Neuron (in vitro differentiated cells): ENCODE measurements at regions not wholly inside any gene's neighbourhood (a gene's known extent, or its start where the extent isn't known, plus 50 kb on each side); places are given as distances from the start of the nearest gene placed in this dataset.
"Not testable (repeated sequence)": the region's sequence is repeated elsewhere in the genome, so short reads cannot be mapped to it uniquely, and the experiment has no call there.

Experiments used
- H2AFZ ChIP-seq: one replicate; pipeline ENCODE4 v1.6.1; 2013; ENCODE audit warnings: low read depth, mild to moderate bottlenecking, inconsistent platforms, low read length, moderate library complexity
- H3K27me3 ChIP-seq: one replicate; pipeline ENCODE4 v1.6.1; 2013; ENCODE audit warnings: low read length; ENCODE audit not compliant: insufficient read depth
- H3K36me3 ChIP-seq: one replicate; pipeline ENCODE4 v1.6.1; 2013; ENCODE audit warnings: low read length; ENCODE audit not compliant: insufficient read depth
- H3K4me1 ChIP-seq: one replicate; pipeline ENCODE4 v1.6.1; 2013; ENCODE audit warnings: low read length; ENCODE audit not compliant: insufficient read depth
- H3K4me3 ChIP-seq: 2 replicates; pipeline ENCODE4 v1.5.1; 2013; ENCODE audit warnings: mild to moderate bottlenecking, low read length, moderate library complexity
- H3K9me3 ChIP-seq: one replicate; pipeline ENCODE4 v1.6.1; 2013; ENCODE audit warnings: low read length

DNA sequence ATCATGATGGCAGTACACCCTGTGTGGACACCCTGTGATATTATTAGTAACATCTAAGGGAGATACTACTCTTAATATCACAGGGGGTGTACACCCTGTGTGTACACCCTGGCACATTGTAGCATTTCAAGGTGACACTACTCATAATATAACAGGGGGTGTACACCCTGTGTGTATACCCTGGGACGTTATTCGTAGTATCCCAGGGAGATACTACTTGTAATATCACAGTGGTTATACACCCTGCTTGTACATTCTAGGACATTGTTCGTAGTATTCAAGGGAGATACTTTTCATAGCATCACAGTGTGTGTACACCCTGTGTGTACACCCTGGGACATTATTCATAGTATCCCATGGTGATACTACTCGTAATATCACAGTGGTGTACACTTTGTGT, 67.4 kb upstream of the CNIH3 start:
- no peak overlapping the region for H2AFZ ChIP-seq
- no peaks in the 10 kb centered on the region for H3K9me3 ChIP-seq
- H3K4me1 ChIP-seq: no peaks in the 10 kb centered on the region
- H3K4me3 ChIP-seq: no peak overlapping the region
- no peaks in the 10 kb centered on the region for H3K36me3 ChIP-seq
- H3K27me3 ChIP-seq: no peaks in the 10 kb centered on the region

GRCh38 chr1:224551189-224551588, 64.9 kb upstream of the CNIH3 start:
- not testable (repeated sequence) for H2AFZ ChIP-seq, H3K4me3 ChIP-seq, H3K27me3 ChIP-seq, H3K4me1 ChIP-seq, H3K9me3 ChIP-seq, H3K36me3 ChIP-seq

GRCh38 chr1:224554056-224554455, 62.1 kb upstream of the CNIH3 start:
- H2AFZ ChIP-seq: no peak overlapping the region
- no peaks in the 10 kb centered on the region for H3K36me3 ChIP-seq
- H3K4me3 ChIP-seq: no peak overlapping the region
- H3K27me3 ChIP-seq: no peaks in the 10 kb centered on the region
- no peaks in the 10 kb centered on the region for H3K4me1 ChIP-seq
- H3K9me3 ChIP-seq: no peaks in the 10 kb centered on the region

DNA sequence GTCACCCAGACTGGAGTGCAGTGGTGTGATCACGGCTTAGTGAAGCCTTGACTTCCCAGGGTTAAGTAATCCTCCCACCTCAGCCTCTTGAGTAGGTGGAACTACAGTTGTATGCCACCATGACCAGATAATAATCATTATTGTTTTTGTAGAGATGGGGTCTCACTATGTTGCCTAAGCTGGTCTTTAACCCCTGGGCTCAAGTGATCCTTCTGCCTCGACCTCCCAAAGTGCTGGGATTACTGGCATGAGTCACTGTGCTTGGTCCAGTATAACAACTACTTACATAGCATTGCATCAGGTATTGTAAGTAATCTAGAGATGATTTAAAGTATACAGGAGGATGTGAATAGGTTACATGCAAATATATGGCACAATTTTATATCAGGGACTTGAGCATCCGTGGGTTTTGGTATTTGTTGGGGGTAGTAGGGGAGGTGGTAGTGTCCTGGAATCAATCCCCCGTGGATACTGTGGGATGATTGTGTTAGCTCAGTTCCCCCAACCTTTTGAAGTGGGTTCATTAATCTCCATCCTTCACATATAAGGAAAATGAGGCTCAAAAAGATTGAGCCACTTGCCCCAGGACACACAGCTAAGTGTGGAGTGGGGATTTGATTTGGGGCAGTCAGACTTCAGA, 61.4 kb upstream of the CNIH3 start:
- Histone ChIP-seq H3K4me3 (no peak overlapping the region), H3K4me1 (no peaks in the 10 kb centered on the region), H3K27me3 (no peaks in the 10 kb centered on the region), H3K9me3 (no peaks in the 10 kb centered on the region), H3K36me3 (no peaks in the 10 kb centered on the region), H2AFZ (no peak overlapping the region)

DNA sequence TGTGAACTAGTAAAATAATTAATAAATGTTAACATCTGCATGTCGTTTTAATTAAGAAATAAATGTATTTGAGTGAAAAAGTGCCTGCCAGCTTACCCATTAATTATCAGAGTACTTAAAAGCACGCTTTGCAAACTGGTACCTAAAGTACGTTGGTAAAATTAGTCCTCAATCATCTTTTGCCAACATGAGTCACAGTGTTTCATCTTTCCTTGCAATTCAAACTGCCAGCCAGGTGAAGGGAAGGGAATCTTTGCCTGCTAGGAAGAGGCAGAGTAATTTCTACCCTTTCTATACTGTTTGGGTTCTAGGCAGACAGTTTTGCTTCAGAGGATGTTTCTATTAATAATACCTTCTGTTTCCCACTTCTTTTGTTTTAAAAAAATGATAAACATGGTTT, 57.2 kb upstream of the CNIH3 start:
- no peaks in the 10 kb centered on the region for H3K36me3 ChIP-seq
- no peaks in the 10 kb centered on the region for H3K4me1 ChIP-seq
- no peak overlapping the region for H2AFZ ChIP-seq
- no peaks in the 10 kb centered on the region for H3K27me3 ChIP-seq
- no peak overlapping the region for H3K4me3 ChIP-seq
- H3K9me3 ChIP-seq: no peaks in the 10 kb centered on the region

- Histone ChIP-seq H3K4me1 (no peaks in the 10 kb centered on the region), H2AFZ (no peak overlapping the region), H3K9me3 (no peaks in the 10 kb centered on the region), H3K27me3 (no peaks in the 10 kb centered on the region), H3K4me3 (no peak overlapping the region), H3K36me3 (no peaks in the 10 kb centered on the region)
Measured at GRCh38 chr1:224559981-224560728, 56.0 kb upstream of the CNIH3 start.

- H2AFZ ChIP-seq, H3K27me3 ChIP-seq, H3K36me3 ChIP-seq, H3K4me1 ChIP-seq, H3K4me3 ChIP-seq, H3K9me3 ChIP-seq: not testable (repeated sequence)
Measured at GRCh38 chr1:224562881-224563280, 53.2 kb upstream of the CNIH3 start.

DNA sequence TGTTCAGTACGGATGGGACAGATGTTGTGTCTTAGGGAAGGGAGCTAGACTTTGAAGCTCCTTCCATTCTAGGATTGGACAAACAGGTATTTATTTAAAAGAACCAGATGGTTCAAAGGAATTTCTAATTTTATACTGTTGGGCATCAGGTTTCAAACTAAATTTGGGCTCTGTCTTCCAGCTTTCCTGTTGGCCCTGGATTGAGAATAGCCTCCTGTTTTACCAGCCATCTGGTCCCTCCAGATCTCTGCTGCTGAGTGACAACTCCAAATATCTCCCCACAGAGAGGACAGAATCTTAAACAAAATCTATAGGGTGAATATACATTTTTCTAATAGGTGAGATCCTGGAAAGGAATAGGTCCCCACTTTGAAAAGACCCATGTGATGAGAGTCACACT, 52.5 kb upstream of the CNIH3 start:
- H3K4me1 ChIP-seq: no peaks in the 10 kb centered on the region
- H3K36me3 ChIP-seq: no peaks in the 10 kb centered on the region
- H2AFZ ChIP-seq: no peak overlapping the region
- H3K9me3 ChIP-seq: no peaks in the 10 kb centered on the region
- H3K4me3 ChIP-seq: no peak overlapping the region
- H3K27me3 ChIP-seq: no peaks in the 10 kb centered on the region

DNA sequence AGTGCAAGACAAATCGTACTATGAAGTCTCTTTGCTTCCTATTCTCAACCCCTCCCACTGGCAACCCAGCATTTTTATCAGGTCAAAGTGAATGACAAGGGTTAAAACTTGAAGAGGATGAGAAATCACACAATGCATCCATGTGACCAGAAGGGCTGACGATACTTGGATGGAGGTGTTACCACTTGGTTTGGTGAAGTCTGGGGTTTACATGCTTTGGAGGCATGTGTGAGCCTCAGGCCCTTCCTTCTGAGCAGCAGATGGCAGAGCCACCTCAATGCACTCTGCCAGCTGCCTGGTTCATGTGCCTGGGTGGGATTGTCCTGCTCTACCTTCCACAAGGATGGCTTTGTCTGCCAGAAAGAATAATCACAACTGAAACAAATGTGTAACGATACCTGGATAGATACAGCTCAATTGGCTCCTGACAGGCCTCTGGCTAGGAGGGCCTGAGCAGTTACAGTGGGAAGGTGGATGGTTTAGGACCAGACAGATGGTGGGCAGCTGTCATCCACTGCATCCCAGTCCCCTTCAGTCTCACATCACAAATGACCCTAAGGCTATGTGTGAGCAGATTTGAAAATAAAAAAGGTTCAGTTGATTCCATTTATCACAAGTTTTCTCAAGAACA, 51.5 kb upstream of the CNIH3 start:
- H3K27me3 ChIP-seq: no peaks in the 10 kb centered on the region

GRCh38 chr1:224565186-224565585, 50.9 kb upstream of the CNIH3 start:
- no peak overlapping the region for H3K4me3 ChIP-seq
- H3K36me3 ChIP-seq: no peaks in the 10 kb centered on the region
- no peaks in the 10 kb centered on the region for H3K9me3 ChIP-seq
- no peak overlapping the region for H2AFZ ChIP-seq
- H3K27me3 ChIP-seq: no peaks in the 10 kb centered on the region
- H3K4me1 ChIP-seq: no peaks in the 10 kb centered on the region

More for the DNA sequence above, 51.5 kb upstream of the CNIH3 start:
- no peaks in the 10 kb centered on the region for H3K36me3 ChIP-seq
- H2AFZ ChIP-seq: no peak overlapping the region
- H3K4me3 ChIP-seq: no peak overlapping the region
- no peaks in the 10 kb centered on the region for H3K9me3 ChIP-seq
- H3K4me1 ChIP-seq: no peaks in the 10 kb centered on the region

GRCh38 chr1:224565611-224566406, 50.3 kb upstream of the CNIH3 start:
- Histone ChIP-seq H2AFZ (no peak overlapping the region), H3K36me3 (no peaks in the 10 kb centered on the region), H3K4me3 (no peak overlapping the region), H3K27me3 (no peaks in the 10 kb centered on the region), H3K4me1 (no peaks in the 10 kb centered on the region), H3K9me3 (no peaks in the 10 kb centered on the region)
